H1 (cell line): ENCODE measurements at regions not wholly inside any gene's neighbourhood (a gene's known extent, or its start where the extent isn't known, plus 50 kb on each side); places are given as distances from the start of the nearest gene placed in this dataset.

Experiments used
- CTCF ChIA-PET: fragments of 300-600 bp; sonication (Branson Sonifier 250); formaldehyde crosslinking; loops from one replicate; lab custom pipeline; 2021; ENCODE audit not compliant: partially characterized antibody; lab: Charles Lee
- POLR2A ChIA-PET: fragments of 300-600 bp; sonication (Branson Sonifier 250); formaldehyde crosslinking; loops from one replicate; lab custom pipeline; 2021; ENCODE audit warnings: inconsistent platforms; ENCODE audit not compliant: partially characterized antibody; lab: Charles Lee
- DNase-seq, 2 experiments: peaks; one replicate each; pipeline versions ENCODE4 v3.0.0 to v3.0.0-alpha.2; 2010 to 2022; ENCODE audit warnings: low spot score in 2 of 2, low read depth in 1 of 2, mixed read lengths in 1 of 2
- FAIRE-seq: peaks from 2 replicates; lab custom pipeline; 2011; peaks lifted over from hg19 to GRCh38; lab: Jason Lieb, UNC
- H2AFZ ChIP-seq: 2 replicates; pipeline ENCODE4 v1.8.1; 2012; ENCODE audit warnings: low read length, inconsistent platforms
- H2AK5ac ChIP-seq: 2 replicates; pipeline ENCODE4 v1.6.1; 2013; ENCODE audit warnings: low read depth, low read length
- H2BK120ac ChIP-seq: replicated peaks from 2 replicates; pipeline ENCODE3; 2013; ENCODE audit warnings: low read depth, low read length, inconsistent platforms
- H2BK12ac ChIP-seq: 2 replicates; pipeline ENCODE4 v1.6.1; 2013; ENCODE audit warnings: low read depth, low read length
- H2BK15ac ChIP-seq: 2 replicates; pipeline ENCODE4 v1.6.1; 2013; ENCODE audit warnings: low read length
- H2BK20ac ChIP-seq: 2 replicates; pipeline ENCODE4 v1.6.1; 2013; ENCODE audit warnings: low read length
- H2BK5ac ChIP-seq: 2 replicates; pipeline ENCODE4 v1.6.1; 2013; ENCODE audit warnings: low read depth, low read length
- H3K14ac ChIP-seq: 2 replicates; pipeline ENCODE4 v1.6.1; 2013; ENCODE audit warnings: inconsistent platforms; ENCODE audit not compliant: insufficient read length
- H3K18ac ChIP-seq: 2 replicates; pipeline ENCODE4 v1.6.1; 2013; ENCODE audit warnings: low read length; ENCODE audit errors: extremely low read depth
- H3K23ac ChIP-seq: 2 replicates; pipeline ENCODE4 v1.6.1; 2013; ENCODE audit warnings: inconsistent platforms; ENCODE audit not compliant: insufficient read length
- H3K23me2 ChIP-seq: 2 replicates; pipeline ENCODE4 v1.6.1; 2013; ENCODE audit warnings: low read depth, low read length
- H3K27ac ChIP-seq: 2 replicates; pipeline ENCODE4 v1.6.1; 2011; ENCODE audit warnings: low read depth, low read length, inconsistent platforms
- H3K27me3 ChIP-seq, 4 experiments: replicated peaks in 1 of 4; 1 replicate in 1 of 4; 2 replicates in 3 of 4; pipeline versions ENCODE4 v1.6.1 to v1.8.1; 2011 to 2013; ENCODE audit warnings: low read length in 3 of 4, mild to moderate bottlenecking in 3 of 4, inconsistent platforms in 2 of 4, mixed read lengths in 2 of 4, moderate library complexity in 1 of 4; ENCODE audit not compliant: control insufficient read depth in 3 of 4, insufficient read depth in 3 of 4; ENCODE audit errors: extremely low read depth in 1 of 4
- H3K36me3 ChIP-seq, 4 experiments: 2 replicates each; pipeline versions ENCODE4 v1.6.1 to v1.8.1; 2011 to 2013; ENCODE audit warnings: mild to moderate bottlenecking in 4 of 4, low read length in 3 of 4, moderate library complexity in 2 of 4, control low read depth in 1 of 4, inconsistent platforms in 1 of 4; ENCODE audit not compliant: insufficient read depth in 4 of 4, control insufficient read depth in 2 of 4
- H3K4ac ChIP-seq: replicated peaks from 2 replicates; pipeline ENCODE3; 2013; ENCODE audit warnings: low read length, low read depth, mixed read lengths, inconsistent platforms; ENCODE audit not compliant: insufficient read length
- H3K4me1 ChIP-seq, 4 experiments: replicated peaks in 1 of 4; 1 replicate in 1 of 4; 2 replicates in 3 of 4; pipeline versions ENCODE4 v1.6.1 to v1.8.1; 2011 to 2013; ENCODE audit warnings: low read length in 3 of 4, inconsistent platforms in 2 of 4, mixed read lengths in 1 of 4; ENCODE audit not compliant: insufficient read depth in 4 of 4, control insufficient read depth in 3 of 4
- H3K4me2 ChIP-seq, 2 experiments: 2 replicates each; pipeline versions ENCODE4 v1.6.1 to v1.8.1; 2011 to 2013; ENCODE audit warnings: low read depth in 2 of 2, low read length in 2 of 2, control low read depth in 1 of 2, inconsistent platforms in 1 of 2, mild to moderate bottlenecking in 1 of 2; ENCODE audit not compliant: insufficient read depth in 1 of 2
- H3K4me3 ChIP-seq, 4 experiments: fragments of 200-600, 300-600 bp in 1 of 4; sonication (generic), shearing (Covaris generic), sonication (Bioruptor Twin) in 1 of 4; 2 replicates each; pipeline versions ENCODE4 v1.5.1 to v1.8.1; 2011 to 2016; ENCODE audit warnings: low read length in 4 of 4, low read depth in 3 of 4, control low read depth in 2 of 4, inconsistent platforms in 2 of 4, mild to moderate bottlenecking in 2 of 4, mixed read lengths in 1 of 4, moderate library complexity in 1 of 4; ENCODE audit not compliant: insufficient read depth in 2 of 4; ENCODE audit errors: extremely low read depth in 1 of 4
- H3K56ac ChIP-seq: replicated peaks from 2 replicates; pipeline ENCODE3; 2013; ENCODE audit warnings: low read depth, mild to moderate bottlenecking, mixed read lengths, low read length, inconsistent platforms; ENCODE audit not compliant: insufficient read length
- H3K79me1 ChIP-seq: 2 replicates; pipeline ENCODE4 v1.6.1; 2013; ENCODE audit warnings: low read depth, low read length, control low read depth
- H3K79me2 ChIP-seq, 2 experiments: 2 replicates each; pipeline versions ENCODE4 v1.6.1 to v1.8.1; 2012 to 2013; ENCODE audit warnings: low read length in 2 of 2, mild to moderate bottlenecking in 2 of 2, inconsistent platforms in 1 of 2; ENCODE audit not compliant: insufficient read depth in 2 of 2, control insufficient read depth in 1 of 2
- H3K9ac ChIP-seq, 4 experiments: replicated peaks in 1 of 4; 1 replicate in 1 of 4; 2 replicates in 3 of 4; pipeline versions ENCODE4 v1.6.1 to v1.8.1; 2011 to 2013; ENCODE audit warnings: low read depth in 3 of 4, low read length in 3 of 4, control low read depth in 2 of 4, mild to moderate bottlenecking in 2 of 4, moderate library complexity in 2 of 4, inconsistent platforms in 1 of 4; ENCODE audit errors: extremely low read depth in 1 of 4
- H3K9me3 ChIP-seq, 2 experiments: 2 replicates each; pipeline versions ENCODE4 v1.6.1 to v1.8.1; 2012 to 2013; ENCODE audit warnings: mild to moderate bottlenecking in 2 of 2, moderate library complexity in 2 of 2, control low read depth in 1 of 2, inconsistent platforms in 1 of 2, low read depth in 1 of 2, low read length in 1 of 2, mixed read lengths in 1 of 2; ENCODE audit not compliant: insufficient read depth in 2 of 2
- H4K20me1 ChIP-seq, 2 experiments: replicated peaks in 1 of 2; 2 replicates each; pipeline versions ENCODE3 to v1.8.1; 2011 to 2013; ENCODE audit warnings: inconsistent platforms in 2 of 2, low read length in 2 of 2, mild to moderate bottlenecking in 1 of 2; ENCODE audit not compliant: insufficient read depth in 2 of 2, control insufficient read depth in 1 of 2
- H4K5ac ChIP-seq: 2 replicates; pipeline ENCODE4 v1.6.1; 2013; ENCODE audit warnings: low read length, low read depth, mixed read lengths, inconsistent platforms; ENCODE audit not compliant: insufficient read length
- H4K8ac ChIP-seq: 2 replicates; pipeline ENCODE4 v1.8.0; 2013; ENCODE audit warnings: mild to moderate bottlenecking, moderate library complexity, low read length, inconsistent platforms; ENCODE audit not compliant: insufficient read depth; ENCODE audit errors: extremely low read depth
- H4K91ac ChIP-seq: replicated peaks from 2 replicates; pipeline ENCODE3; 2013; ENCODE audit warnings: low read length, mixed read lengths, inconsistent platforms; ENCODE audit not compliant: insufficient read length
- CEBPB ChIP-seq: IDR thresholded peaks from 2 replicates; pipeline ENCODE4 v1.6.1; 2012; ENCODE audit warnings: low read depth, low read length
- CTBP2 ChIP-seq: IDR thresholded peaks from 2 replicates; pipeline ENCODE4 v1.7.0; 2011; ENCODE audit warnings: borderline replicate concordance, mild to moderate bottlenecking, moderate library complexity, mixed read lengths, low read length; ENCODE audit not compliant: insufficient read depth, insufficient read length
- EZH2 ChIP-seq: fragments of 200-600 bp; sonication (generic); IDR thresholded peaks from 2 replicates; pipeline ENCODE4 v1.7.1; 2012; ENCODE audit warnings: low read depth, mild to moderate bottlenecking, moderate library complexity, low read length, inconsistent platforms; ENCODE audit not compliant: severe bottlenecking
- JUN ChIP-seq: IDR thresholded peaks from 2 replicates; pipeline ENCODE4 v1.6.1; 2011; ENCODE audit warnings: low read depth, mild to moderate bottlenecking, improper control_type of control experiment, low read length
- NANOG ChIP-seq: IDR thresholded peaks from 2 replicates; pipeline ENCODE4 v1.6.1; 2011; ENCODE audit warnings: low read length, low read depth, mild to moderate bottlenecking, inconsistent platforms; ENCODE audit not compliant: insufficient read depth, poor library complexity, severe bottlenecking
- PHF8 ChIP-seq: fragments of 200-600 bp; sonication (generic); conservative IDR thresholded peaks from 2 replicates; pipeline ENCODE4 v1.7.1; 2012; ENCODE audit warnings: low read depth, mild to moderate bottlenecking, inconsistent platforms, low read length, moderate library complexity
- RAD21 ChIP-seq, 2 experiments: IDR thresholded peaks in 1 of 2; conservative IDR thresholded peaks in 1 of 2; 2 replicates each; pipeline ENCODE4 v1.6.1; 2011; ENCODE audit warnings: low read depth in 2 of 2, low read length in 2 of 2, improper control_type of control experiment in 1 of 2, inconsistent platforms in 1 of 2, mild to moderate bottlenecking in 1 of 2, moderate library complexity in 1 of 2
- RBBP5 ChIP-seq: IDR thresholded peaks from 2 replicates; pipeline ENCODE4 v1.7.1; 2012; ENCODE audit warnings: low read depth, mild to moderate bottlenecking, inconsistent platforms, low read length, moderate library complexity, borderline replicate concordance
- SP4 ChIP-seq: IDR thresholded peaks from 2 replicates; pipeline ENCODE4 v1.6.1; 2012; ENCODE audit warnings: low read length, inconsistent platforms
- SRF ChIP-seq: IDR thresholded peaks from 2 replicates; pipeline ENCODE4 v1.6.1; 2011; ENCODE audit warnings: mild to moderate bottlenecking, low read depth, low read length, moderate library complexity
- TCF12 ChIP-seq: IDR thresholded peaks from 2 replicates; pipeline ENCODE4 v1.6.1; 2011; ENCODE audit warnings: low read depth, mild to moderate bottlenecking, low read length
- YY1 ChIP-seq: IDR thresholded peaks from 2 replicates; pipeline ENCODE4 v1.6.1; 2011; ENCODE audit warnings: low read depth, mild to moderate bottlenecking, low read length
- WGBS, 2 experiments: shearing (Covaris generic) in 1 of 2; methylation state at CpG; one replicate each; pipeline versions ENCODE4 v1.1.6 to v1.1.7; 2013 to 2015; ENCODE audit warnings: low lambda C conversion rate in 2 of 2, mixed read lengths in 2 of 2, inconsistent platforms in 1 of 2, low coverage in 1 of 2, missing lambda C conversion rate in 1 of 2; ENCODE audit not compliant: insufficient replicate concordance in 2 of 2, insufficient coverage in 1 of 2, insufficient read length in 1 of 2; ENCODE audit errors: extremely low coverage in 1 of 2, missing lambda C conversion rate in 1 of 2; 5-methylcytosine and 5-hydroxymethylcytosine counted together
- TF ChIP-seq, protein P1 (sequence below): IDR thresholded peaks from 2 replicates; pipeline ENCODE4 v1.6.1; 2012; ENCODE audit warnings: inconsistent platforms
- TF ChIP-seq, protein P2 (sequence below): IDR thresholded peaks from 2 replicates; pipeline ENCODE4 v1.6.1; 2011; ENCODE audit warnings: low read depth, mild to moderate bottlenecking, low read length; ENCODE audit not compliant: insufficient read depth

DNA sequence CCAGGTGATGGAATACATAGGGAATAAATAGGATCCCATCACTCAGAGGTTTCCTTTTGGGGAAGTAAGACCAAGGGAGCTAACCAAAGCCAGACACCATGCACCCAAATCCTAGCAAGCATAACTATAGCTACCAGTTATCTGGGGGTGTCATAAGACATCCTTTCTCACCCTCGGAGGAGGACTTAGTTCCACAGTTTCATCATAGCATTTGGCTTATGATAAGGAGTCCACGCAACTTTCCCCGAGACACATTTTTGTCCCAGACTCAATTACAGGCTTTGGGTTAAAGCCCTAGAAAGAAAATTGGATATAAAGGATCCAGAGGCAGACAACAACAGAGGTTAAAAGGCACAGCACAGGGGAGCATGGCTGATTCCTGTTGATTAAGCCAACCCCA, 442.9 kb downstream of the HTR7 start:
- Histone ChIP-seq H3K18ac (no peak overlapping the region), H2BK15ac (no peak overlapping the region), H4K8ac (no peak overlapping the region), H3K4me3 (no peak overlapping the region), H3K4me2 (no peak overlapping the region), H4K91ac (no peak overlapping the region), H3K23ac (no peak overlapping the region), H4K5ac (no peak overlapping the region), H3K79me2 (no peaks in the 10 kb centered on the region), H2BK20ac (no peak overlapping the region), H3K79me1 (no peaks in the 10 kb centered on the region), H3K4me1 (no peaks in the 10 kb centered on the region; a peak in 1 of 7 replicates), H3K56ac (no peak overlapping the region), H2BK120ac (no peak overlapping the region), H2BK5ac (no peak overlapping the region), H3K36me3 (no peaks in the 10 kb centered on the region), H3K27ac (no peak overlapping the region), H3K14ac (no peak overlapping the region), H2BK12ac (no peak overlapping the region), H3K9me3 (no peaks in the 10 kb centered on the region), H3K4ac (no peak overlapping the region), H3K27me3 (no peaks in the 10 kb centered on the region), H4K20me1 (no peaks in the 10 kb centered on the region), H3K23me2 (no peaks in the 10 kb centered on the region), H2AFZ (no peak overlapping the region), H2AK5ac (no peak overlapping the region), H3K9ac (no peak overlapping the region)
- ChIA-PET CTCF (no interaction called here), POLR2A (no interaction called here)
- 94% methylated on average over 3 of the region's 3 CpGs; no CpG with 5 or more reads in 1 of the 2 experiments for WGBS, 2 experiments
- FAIRE-seq (no peak), DNase-seq (no peak)
- TF ChIP-seq, protein P1, sequence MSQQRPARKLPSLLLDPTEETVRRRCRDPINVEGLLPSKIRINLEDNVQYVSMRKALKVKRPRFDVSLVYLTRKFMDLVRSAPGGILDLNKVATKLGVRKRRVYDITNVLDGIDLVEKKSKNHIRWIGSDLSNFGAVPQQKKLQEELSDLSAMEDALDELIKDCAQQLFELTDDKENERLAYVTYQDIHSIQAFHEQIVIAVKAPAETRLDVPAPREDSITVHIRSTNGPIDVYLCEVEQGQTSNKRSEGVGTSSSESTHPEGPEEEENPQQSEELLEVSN = no peak
- TF ChIP-seq YY1 (no peak), TCF12 (no peak), EZH2 (no peak), CEBPB (no peak), JUN (no peak), SRF (no peak), RAD21 (IDR thresholded peaks at IDR 0.05 in 1 of 2, conservative IDR thresholded peaks at IDR 0.05 in 1 of 2; ENCODE audit: low read depth in 2 of 2, low read length in 2 of 2) (no peak), RBBP5 (no peak), NANOG (no peak), PHF8 (no peak), CTBP2 (no peak), SP4 (no peak)
- TF ChIP-seq, protein P2, sequence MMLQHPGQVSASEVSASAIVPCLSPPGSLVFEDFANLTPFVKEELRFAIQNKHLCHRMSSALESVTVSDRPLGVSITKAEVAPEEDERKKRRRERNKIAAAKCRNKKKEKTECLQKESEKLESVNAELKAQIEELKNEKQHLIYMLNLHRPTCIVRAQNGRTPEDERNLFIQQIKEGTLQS = no peak
